ENCODE measurements at regions not wholly inside any gene's neighbourhood (a gene's known extent, or its start where the extent isn't known, plus 50 kb on each side); places are given as distances from the start of the nearest gene placed in this dataset.

DNA sequence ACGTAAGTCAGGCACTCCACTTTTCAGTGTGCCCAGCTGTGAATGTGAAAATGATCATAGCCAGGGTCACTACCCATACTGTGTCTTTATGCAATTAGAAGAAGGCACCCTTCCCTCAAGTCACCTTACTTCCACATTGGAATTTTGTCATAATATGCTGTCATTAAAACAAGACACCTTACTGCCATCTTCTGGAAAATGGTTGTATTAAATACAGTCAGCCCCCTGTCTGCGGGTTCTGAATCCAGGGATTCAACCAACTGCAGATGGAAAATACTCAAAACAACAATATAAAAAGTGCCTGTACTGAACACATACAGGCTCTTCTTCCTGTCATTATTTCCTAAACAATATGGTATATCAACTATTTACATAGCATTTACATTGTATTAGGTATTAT is 70.2 kb upstream of the TBX5 start:
- TF ChIP-seq POLR2A (IDR thresholded peaks at IDR 0.05), result no peak
- TF ChIP-seq, protein P1, sequence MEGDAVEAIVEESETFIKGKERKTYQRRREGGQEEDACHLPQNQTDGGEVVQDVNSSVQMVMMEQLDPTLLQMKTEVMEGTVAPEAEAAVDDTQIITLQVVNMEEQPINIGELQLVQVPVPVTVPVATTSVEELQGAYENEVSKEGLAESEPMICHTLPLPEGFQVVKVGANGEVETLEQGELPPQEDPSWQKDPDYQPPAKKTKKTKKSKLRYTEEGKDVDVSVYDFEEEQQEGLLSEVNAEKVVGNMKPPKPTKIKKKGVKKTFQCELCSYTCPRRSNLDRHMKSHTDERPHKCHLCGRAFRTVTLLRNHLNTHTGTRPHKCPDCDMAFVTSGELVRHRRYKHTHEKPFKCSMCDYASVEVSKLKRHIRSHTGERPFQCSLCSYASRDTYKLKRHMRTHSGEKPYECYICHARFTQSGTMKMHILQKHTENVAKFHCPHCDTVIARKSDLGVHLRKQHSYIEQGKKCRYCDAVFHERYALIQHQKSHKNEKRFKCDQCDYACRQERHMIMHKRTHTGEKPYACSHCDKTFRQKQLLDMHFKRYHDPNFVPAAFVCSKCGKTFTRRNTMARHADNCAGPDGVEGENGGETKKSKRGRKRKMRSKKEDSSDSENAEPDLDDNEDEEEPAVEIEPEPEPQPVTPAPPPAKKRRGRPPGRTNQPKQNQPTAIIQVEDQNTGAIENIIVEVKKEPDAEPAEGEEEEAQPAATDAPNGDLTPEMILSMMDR (IDR thresholded peaks at IDR 0.05), result no peak
- WGBS, 2 donors, result 40 to 53% methylated on average over 2 of the region's 2 CpGs
- intact Hi-C loops (cut with DNase I; ENCODE audit: low total_unique reads), result no loop called here
- H3K4me3 ChIP-seq (ENCODE audit: low read depth, poor library complexity, severe bottlenecking), result no peak overlapping the region
- DNase-seq (ENCODE audit: low spot score in 2 of 2), result no peak

DNA sequence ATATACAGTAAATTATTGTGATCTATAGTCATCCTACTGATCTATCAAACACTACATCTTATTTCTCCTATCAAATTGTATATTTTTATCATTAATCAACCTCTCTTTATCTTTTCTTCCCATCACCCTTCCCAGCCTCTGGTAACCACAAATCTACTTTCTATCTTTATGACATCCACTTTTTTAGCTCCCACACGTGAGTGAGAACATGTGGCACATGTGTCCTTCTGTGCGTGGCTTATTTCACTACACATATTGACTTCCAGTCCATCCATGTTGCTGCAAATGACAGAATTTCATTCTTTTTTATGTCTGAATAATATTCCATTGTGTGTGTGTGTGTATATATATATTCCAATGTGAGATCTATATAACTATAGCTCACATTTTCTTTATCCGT is 67.8 kb upstream of the TBX5 start:
- 65 to 75% methylated on average over 3 of the region's 3 CpGs for WGBS, 2 donors
- no peak for DNase-seq (ENCODE audit: low spot score in 2 of 2)
- intact Hi-C loops (cut with DNase I; ENCODE audit: low total_unique reads), result no loop called here
- H3K4me3 ChIP-seq (ENCODE audit: low read depth, poor library complexity, severe bottlenecking), result no peak overlapping the region
- no peak for TF ChIP-seq POLR2A (IDR thresholded peaks at IDR 0.05)
- TF ChIP-seq, protein P1 (IDR thresholded peaks at IDR 0.05), result no peak

DNA sequence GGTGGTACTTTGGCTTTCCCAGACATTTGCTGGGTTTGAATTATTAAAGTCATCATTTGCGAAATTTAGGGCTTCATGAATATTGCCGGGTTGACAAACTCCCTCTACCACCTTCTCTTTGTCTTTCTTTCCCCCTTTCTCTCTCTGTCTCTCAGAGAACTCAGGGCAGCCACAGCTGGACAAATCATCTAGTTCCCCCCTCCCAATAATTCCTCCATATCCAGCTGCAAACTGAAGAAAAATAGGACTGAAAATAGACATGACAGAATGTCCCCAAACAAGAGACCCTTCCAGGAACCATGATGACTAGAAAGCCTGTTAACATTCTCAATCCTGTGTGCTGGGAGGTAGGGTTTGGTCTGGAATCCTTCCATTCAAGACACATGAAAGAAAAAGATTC is 67.1 kb upstream of the TBX5 start:
- H3K4me3 ChIP-seq (ENCODE audit: low read depth, poor library complexity, severe bottlenecking), result no peak overlapping the region
- intact Hi-C loops (cut with DNase I; ENCODE audit: low total_unique reads), result no loop called here
- no peak for DNase-seq (ENCODE audit: low spot score in 2 of 2)
- WGBS, 2 donors, result 79 to 93% methylated on average over 2 of the region's 2 CpGs
- no peak for TF ChIP-seq POLR2A (IDR thresholded peaks at IDR 0.05)
- TF ChIP-seq, protein P1 (IDR thresholded peaks at IDR 0.05), result no peak

DNA sequence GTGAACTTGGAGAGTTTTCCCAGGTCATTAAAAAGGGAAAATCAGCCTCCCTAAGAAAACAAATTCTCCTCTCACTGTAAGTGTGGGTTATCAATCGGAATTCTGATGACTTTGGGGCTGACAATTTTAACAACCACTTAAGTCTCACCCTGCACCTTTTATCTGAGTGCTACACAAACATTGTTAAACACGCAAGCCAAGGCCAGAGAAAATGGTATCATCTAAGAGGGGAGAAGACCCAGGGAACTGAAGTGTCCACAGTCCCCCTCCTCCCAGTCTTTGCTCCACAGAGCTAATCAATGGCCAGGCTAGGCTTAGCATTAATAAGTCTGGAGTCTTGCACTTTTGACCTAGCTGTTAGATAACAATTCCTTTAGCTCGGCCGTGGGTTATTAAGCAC is 51.7 kb upstream of the TBX5 start:
- 42 to 60% methylated on average over 4 of the region's 4 CpGs for WGBS, 2 donors
- intact Hi-C loops (cut with DNase I; ENCODE audit: low total_unique reads), result no loop called here
- no peak for TF ChIP-seq POLR2A (IDR thresholded peaks at IDR 0.05)
- TF ChIP-seq, protein P1 (IDR thresholded peaks at IDR 0.05), result no peak
- H3K4me3 ChIP-seq (ENCODE audit: low read depth, poor library complexity, severe bottlenecking), result no peak overlapping the region
- no peak for DNase-seq (ENCODE audit: low spot score in 2 of 2)

Data from lower leg skin (tissue), 4 donors.